IPS-15b (cell line): ENCODE measurements at regions not wholly inside any gene's neighbourhood (a gene's known extent, or its start where the extent isn't known, plus 50 kb on each side); places are given as distances from the start of the nearest gene placed in this dataset.
"Not testable (repeated sequence)": the region's sequence is repeated elsewhere in the genome, so short reads cannot be mapped to it uniquely, and the experiment has no call there.

Experiments
- H3K27me3 ChIP-seq: one replicate; pipeline ENCODE4 v1.6.1; 2013; ENCODE audit warnings: low read length; ENCODE audit not compliant: control insufficient read depth, insufficient read depth
- H3K36me3 ChIP-seq: one replicate; pipeline ENCODE4 v1.6.1; 2013; ENCODE audit warnings: low read length; ENCODE audit not compliant: control insufficient read depth, insufficient read depth
- H3K4me1 ChIP-seq: one replicate; pipeline ENCODE4 v1.6.1; 2013; ENCODE audit warnings: mild to moderate bottlenecking, low read length; ENCODE audit not compliant: control insufficient read depth, insufficient read depth
- H3K4me3 ChIP-seq: one replicate; pipeline ENCODE4 v1.5.1; 2013; ENCODE audit warnings: low read depth, low read length
- H3K9ac ChIP-seq: one replicate; pipeline ENCODE4 v1.6.1; 2013; ENCODE audit warnings: low read depth, mild to moderate bottlenecking, low read length
- H3K9me3 ChIP-seq: one replicate; pipeline ENCODE4 v1.6.1; 2013; ENCODE audit warnings: mild to moderate bottlenecking, low read length; ENCODE audit not compliant: control insufficient read depth, insufficient read depth

DNA sequence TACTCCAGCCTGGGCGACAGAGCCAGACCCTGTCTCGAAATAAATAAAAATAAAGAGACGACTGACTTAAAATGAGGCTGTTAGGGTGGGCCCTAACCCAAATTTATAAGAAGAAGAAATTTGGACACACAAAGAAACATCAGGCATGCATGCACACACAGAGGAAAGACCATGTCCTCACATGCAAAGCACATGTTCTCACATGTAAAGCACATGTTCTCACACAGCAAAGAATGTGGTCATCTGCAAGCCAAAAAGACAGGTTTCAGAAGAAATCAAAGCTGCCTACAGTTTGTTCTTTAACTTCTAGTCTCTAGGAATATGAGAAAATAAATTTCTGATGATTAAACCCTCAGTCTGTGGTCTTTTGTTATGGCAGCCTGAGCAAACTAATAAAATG, 132.3 kb upstream of the CRIM1 start:
- H3K27me3 ChIP-seq: no peaks in the 10 kb centered on the region
- no peak overlapping the region for H3K4me3 ChIP-seq
- no peaks in the 10 kb centered on the region for H3K4me1 ChIP-seq
- no peaks in the 10 kb centered on the region for H3K9me3 ChIP-seq
- no peak overlapping the region for H3K9ac ChIP-seq
- H3K36me3 ChIP-seq: no peaks in the 10 kb centered on the region

DNA sequence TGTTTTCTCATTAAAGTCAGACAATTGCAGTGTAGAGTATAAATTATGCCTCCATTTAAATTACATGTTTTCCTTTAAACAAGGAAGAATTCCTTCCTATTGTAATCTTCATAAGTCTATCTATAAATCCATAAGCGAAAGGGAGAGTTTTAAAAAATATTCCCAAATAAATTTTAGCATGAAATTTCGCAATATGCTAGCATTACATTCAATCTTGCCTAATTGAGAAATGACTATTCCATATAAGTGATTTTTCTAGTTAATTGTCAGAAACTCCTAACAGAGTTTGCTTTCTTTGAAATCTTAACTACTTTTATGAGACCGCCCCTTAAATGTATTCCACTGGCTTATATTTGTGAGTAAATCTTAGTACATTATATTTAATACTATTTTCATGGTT, 133.1 kb upstream of the CRIM1 start:
- Histone ChIP-seq H3K4me3 (no peak overlapping the region), H3K9ac (no peak overlapping the region), H3K36me3 (no peaks in the 10 kb centered on the region), H3K9me3 (no peaks in the 10 kb centered on the region), H3K27me3 (no peaks in the 10 kb centered on the region), H3K4me1 (no peaks in the 10 kb centered on the region)

DNA sequence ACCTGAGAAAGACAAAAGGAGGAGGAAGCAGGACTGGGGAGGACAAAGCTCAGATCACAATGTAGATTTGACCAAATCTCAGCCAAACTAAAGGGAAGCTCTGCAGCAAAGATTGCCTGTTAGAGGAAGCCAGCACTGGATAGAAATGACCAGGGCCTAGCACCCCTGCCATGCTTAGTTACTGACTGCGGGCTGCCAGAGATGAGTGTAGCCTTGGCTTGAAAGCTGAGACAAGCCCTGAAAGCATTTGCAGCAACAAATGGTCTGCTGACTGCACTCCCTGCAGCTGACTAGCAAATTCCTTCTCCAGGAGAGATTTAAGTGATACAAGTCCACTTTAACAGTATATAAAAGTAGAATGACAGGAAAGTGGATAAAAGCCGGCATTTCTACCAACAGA, 140.9 kb upstream of the CRIM1 start:
- no peaks in the 10 kb centered on the region for H3K4me1 ChIP-seq
- no peaks in the 10 kb centered on the region for H3K36me3 ChIP-seq
- H3K4me3 ChIP-seq: no peak overlapping the region
- H3K9ac ChIP-seq: no peak overlapping the region
- H3K27me3 ChIP-seq: no peaks in the 10 kb centered on the region
- H3K9me3 ChIP-seq: no peaks in the 10 kb centered on the region

DNA sequence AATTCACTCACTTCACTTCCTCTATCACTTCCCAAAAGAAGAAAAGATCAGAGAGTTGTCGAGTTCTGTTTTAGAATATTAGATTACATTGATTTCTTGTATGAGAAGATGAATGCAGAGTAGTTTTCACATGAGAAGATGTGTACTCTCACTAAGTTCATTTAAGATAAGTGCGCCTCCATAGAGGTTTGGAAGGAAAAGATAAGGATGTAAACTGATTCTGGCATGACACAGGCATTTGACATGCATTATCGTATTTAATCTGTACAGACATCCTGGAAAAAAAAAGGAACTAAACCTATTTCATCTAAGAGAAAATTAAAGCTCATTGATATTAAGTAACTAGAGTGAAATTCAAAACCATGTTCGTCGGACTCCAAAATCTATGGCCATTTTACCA, 152.2 kb upstream of the CRIM1 start:
- H3K4me1 ChIP-seq: no peaks in the 10 kb centered on the region
- no peak overlapping the region for H3K4me3 ChIP-seq
- no peaks in the 10 kb centered on the region for H3K36me3 ChIP-seq
- no peaks in the 10 kb centered on the region for H3K9me3 ChIP-seq
- H3K27me3 ChIP-seq: no peaks in the 10 kb centered on the region
- H3K9ac ChIP-seq: no peak overlapping the region

DNA sequence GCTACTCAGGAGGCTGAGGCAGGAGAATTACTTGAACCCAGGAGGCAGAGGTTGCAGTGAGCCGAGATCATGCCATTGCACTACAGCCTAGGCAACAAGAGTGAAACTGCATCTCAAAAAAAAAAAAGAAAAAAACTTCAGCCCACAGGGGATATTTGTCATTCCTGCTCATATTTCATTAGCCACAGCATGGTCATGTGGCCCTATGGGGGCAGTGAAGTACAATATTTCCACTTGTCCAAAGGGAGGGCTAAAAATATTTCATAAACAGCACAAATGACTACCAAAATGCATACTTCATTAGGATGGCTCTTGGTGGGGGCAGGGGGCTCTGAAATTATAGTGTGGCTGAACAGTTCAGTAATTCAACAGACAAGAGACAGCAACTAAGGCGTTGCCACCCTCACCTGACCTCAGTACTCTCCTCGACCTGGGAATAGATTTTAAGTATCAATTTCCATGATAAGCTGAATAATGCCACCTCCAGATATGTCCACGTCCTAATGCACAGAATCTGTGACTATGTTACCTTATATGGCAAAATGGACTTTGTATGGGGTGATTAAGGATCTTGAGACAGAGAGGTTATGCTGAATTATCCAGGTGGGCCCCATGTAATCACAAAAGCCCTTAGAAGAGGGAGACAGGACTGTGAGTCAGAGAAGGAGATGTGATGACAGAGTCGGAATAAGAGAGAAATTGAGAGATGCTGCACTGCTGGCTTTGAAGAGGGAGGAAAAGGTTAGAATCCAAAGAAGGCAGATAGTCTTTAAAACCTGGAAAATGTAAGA, 158.2 kb upstream of the CRIM1 start:
- Histone ChIP-seq H3K4me1 (no peaks in the 10 kb centered on the region), H3K36me3 (no peaks in the 10 kb centered on the region), H3K9me3 (no peaks in the 10 kb centered on the region), H3K9ac (no peak overlapping the region), H3K4me3 (no peak overlapping the region), H3K27me3 (no peaks in the 10 kb centered on the region)

DNA sequence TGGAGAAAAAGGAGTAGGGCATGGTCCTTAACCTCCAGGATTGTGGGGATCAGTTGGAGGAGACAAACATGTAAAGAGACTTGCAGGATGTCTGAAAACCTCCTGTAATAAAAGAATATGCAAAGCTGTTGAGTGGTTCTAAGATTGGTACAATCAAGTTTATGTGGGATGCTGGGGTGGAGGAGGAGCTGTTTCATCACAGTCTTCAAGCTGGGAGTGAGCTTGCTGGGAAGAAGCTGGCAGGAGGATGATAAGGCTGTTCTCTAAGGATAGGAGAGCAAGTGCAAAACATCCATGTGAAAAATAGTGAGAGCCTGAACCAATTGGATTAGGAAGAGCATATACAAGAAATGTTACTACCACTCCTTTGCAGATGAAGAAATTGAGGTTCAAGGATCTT, 161.9 kb upstream of the CRIM1 start:
- H3K9ac ChIP-seq: no peak overlapping the region
- no peaks in the 10 kb centered on the region for H3K36me3 ChIP-seq
- no peaks in the 10 kb centered on the region for H3K27me3 ChIP-seq
- no peaks in the 10 kb centered on the region for H3K4me1 ChIP-seq
- no peaks in the 10 kb centered on the region for H3K9me3 ChIP-seq
- H3K4me3 ChIP-seq: no peak overlapping the region

DNA sequence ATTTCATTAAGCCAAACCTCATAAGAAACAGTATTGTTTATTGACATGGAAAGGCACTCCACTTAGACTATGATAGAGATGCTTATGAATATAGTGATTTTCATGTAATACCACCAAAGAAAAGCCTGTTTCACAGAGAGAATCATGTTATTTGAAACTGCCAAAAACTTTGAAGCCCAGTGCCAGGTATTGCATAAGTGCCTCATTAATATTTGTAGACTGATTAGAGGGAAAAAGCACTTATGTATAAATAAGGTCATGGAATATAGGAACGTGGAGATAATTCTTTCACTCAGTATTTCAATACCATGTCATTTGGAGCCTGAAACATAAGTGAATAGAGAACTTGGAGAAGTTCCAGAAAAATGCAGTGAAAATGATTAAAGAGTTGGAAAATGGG, 162.6 kb upstream of the CRIM1 start:
- no peak overlapping the region for H3K4me3 ChIP-seq
- H3K27me3 ChIP-seq: no peaks in the 10 kb centered on the region
- no peaks in the 10 kb centered on the region for H3K4me1 ChIP-seq
- no peaks in the 10 kb centered on the region for H3K9me3 ChIP-seq
- H3K36me3 ChIP-seq: no peaks in the 10 kb centered on the region
- no peak overlapping the region for H3K9ac ChIP-seq

DNA sequence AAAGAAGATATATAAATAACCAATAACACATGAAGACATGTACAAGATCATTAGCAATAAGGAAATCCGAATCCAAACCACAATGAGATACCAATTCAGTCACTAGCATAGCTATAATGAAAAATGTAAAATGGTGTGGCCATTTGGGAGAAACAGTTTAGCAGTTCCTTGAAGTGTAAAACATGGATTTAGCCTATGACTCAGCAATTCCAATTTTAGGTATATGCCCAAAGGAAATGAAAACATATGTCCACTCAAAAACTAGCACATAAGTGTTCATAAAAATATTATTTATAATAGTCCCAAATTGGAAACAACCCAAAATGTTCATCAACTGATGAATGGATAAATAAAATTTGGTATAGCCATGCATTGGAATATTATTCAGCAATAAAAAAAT, 165.5 kb upstream of the CRIM1 start:
- no peaks in the 10 kb centered on the region for H3K4me1 ChIP-seq
- no peak overlapping the region for H3K9ac ChIP-seq
- H3K4me3 ChIP-seq: no peak overlapping the region
- no peaks in the 10 kb centered on the region for H3K27me3 ChIP-seq
- H3K36me3 ChIP-seq: no peaks in the 10 kb centered on the region
- no peaks in the 10 kb centered on the region for H3K9me3 ChIP-seq

DNA sequence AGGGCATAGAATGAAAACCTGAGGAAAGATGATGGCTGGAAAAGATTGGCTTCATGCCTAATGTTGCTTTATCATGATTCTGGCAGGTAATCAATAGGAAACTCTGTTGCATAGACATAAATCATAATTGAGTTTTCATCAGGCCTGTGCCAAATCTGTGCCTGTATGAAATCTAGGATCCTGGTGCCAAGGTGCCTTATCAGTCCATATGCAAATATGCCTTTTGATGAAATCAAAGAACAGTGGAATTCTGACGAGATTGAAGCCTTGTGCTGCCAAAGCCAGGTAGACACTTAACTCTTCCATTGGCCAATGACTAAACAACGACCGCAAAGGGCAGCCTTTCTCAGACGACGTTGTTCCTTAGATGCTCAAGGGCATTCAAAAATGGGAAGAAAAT, 170.0 kb upstream of the CRIM1 start:
- no peak overlapping the region for H3K9ac ChIP-seq
- no peaks in the 10 kb centered on the region for H3K4me1 ChIP-seq
- H3K9me3 ChIP-seq: no peaks in the 10 kb centered on the region
- H3K36me3 ChIP-seq: no peaks in the 10 kb centered on the region
- H3K4me3 ChIP-seq: no peak overlapping the region
- H3K27me3 ChIP-seq: no peaks in the 10 kb centered on the region

DNA sequence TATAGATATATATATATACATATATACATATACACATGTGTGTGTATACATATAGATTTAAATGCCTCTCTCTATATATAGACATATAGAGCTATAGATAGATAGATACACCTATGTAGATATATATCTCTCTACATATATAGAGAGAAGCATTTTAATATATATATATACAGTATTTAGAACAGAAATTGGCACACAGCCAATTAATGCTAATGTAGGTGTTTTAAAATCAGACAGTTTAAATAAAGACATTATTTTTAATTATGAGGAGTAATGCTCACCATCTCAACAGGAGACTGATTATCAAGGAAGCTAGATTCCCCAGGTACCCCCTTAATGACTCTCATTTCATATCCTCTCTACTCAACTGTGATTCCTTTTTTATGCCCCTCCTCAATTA, 170.7 kb upstream of the CRIM1 start:
- Histone ChIP-seq H3K9me3 (no peaks in the 10 kb centered on the region), H3K4me1 (no peaks in the 10 kb centered on the region)

DNA sequence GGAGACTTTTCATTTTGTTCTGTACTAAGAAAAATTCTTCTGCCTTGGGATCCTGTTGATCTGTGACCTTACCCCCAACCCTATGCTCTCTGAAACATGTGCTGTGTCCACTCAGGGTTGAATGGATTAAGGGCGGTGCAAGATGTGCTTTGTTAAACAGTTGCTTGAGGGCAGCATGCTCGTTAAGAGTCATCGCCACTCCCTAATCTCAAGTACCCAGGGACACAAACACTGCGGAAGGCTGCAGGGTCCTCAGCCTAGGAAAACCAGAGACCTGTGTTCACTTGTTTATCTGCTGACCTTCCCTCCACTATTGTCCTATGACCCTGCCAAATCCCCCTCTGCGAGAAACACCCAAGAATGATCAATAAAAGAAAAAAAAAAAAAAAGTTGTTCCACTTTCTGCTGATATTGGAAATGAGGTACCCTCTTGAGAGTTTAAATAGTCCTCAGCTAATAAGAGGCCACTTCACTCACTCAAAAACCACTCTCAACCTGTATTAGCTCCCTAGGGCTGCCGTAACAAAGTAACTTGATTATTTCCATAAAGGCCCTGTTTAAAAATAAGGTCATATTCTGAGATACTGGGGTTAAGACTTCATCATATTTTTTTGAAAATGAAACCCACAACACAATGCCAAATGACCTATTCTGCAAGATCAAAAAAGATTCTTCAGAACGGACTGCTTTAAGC, 174.6 kb upstream of the CRIM1 start:
- H3K9ac ChIP-seq, H3K36me3 ChIP-seq, H3K4me1 ChIP-seq, H3K9me3 ChIP-seq, H3K27me3 ChIP-seq, H3K4me3 ChIP-seq: not testable (repeated sequence)

More for the DNA sequence above, 170.7 kb upstream of the CRIM1 start:
- H3K9ac ChIP-seq: no peak overlapping the region
- no peak overlapping the region for H3K4me3 ChIP-seq
- no peaks in the 10 kb centered on the region for H3K27me3 ChIP-seq
- no peaks in the 10 kb centered on the region for H3K36me3 ChIP-seq

DNA sequence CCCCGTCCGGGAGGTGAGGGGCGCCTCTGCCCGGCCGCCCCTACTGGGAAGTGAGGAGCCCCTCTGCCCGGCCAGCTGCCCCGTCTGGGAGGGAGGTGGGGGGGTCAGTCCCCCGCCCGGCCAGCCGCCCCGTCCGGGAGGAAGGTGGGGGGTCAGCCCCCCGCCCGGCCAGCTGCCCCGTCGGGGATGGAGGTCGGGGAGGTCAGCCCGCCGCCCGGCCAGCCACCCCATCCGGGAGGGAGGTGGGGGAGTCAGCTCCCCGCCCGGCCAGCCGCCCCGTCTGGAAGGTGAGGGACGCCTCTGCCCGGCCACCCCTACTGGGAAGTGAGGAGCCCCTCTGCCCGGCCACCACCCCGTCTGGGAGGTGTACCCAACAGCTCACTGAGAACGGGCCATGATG, 175.3 kb upstream of the CRIM1 start:
- not testable (repeated sequence) for H3K27me3 ChIP-seq, H3K36me3 ChIP-seq, H3K9me3 ChIP-seq, H3K9ac ChIP-seq, H3K4me1 ChIP-seq, H3K4me3 ChIP-seq
